ENCODE measurements at regions not wholly inside any gene's neighbourhood (a gene's known extent, or its start where the extent isn't known, plus 50 kb on each side); places are given as distances from the start of the nearest gene placed in this dataset.

DNA sequence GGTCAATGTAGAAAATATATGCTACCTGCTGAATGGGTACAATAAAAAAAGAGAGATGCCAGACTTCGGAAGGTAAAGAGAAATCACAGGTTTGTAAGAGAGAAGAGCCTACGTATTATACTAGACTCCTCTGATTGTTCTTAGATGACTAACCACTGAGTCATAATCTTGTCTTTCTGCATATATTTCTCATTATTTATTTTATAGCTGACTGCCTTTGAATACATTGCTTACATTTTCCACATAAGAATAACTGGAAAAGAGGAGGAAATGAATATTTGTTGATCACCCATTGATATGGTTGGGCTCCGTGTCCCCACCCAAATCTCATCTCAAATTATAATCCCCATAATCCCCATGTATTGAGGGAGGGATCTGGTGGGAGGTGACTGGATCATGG, 90.3 kb upstream of the RAB27B start (continued):
- TF ChIP-seq, protein P1, sequence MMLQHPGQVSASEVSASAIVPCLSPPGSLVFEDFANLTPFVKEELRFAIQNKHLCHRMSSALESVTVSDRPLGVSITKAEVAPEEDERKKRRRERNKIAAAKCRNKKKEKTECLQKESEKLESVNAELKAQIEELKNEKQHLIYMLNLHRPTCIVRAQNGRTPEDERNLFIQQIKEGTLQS (IDR thresholded peaks at IDR 0.05; ENCODE audit: insufficient read depth, low read depth, low read length): no peak
- TF ChIP-seq MAFK (IDR thresholded peaks at IDR 0.05; ENCODE audit: low read depth, low read length) (no peak), TEAD4 (IDR thresholded peaks at IDR 0.05; ENCODE audit: low read depth, low read length) (no peak)
- TF ChIP-seq, protein P2, sequence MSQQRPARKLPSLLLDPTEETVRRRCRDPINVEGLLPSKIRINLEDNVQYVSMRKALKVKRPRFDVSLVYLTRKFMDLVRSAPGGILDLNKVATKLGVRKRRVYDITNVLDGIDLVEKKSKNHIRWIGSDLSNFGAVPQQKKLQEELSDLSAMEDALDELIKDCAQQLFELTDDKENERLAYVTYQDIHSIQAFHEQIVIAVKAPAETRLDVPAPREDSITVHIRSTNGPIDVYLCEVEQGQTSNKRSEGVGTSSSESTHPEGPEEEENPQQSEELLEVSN (IDR thresholded peaks at IDR 0.05): no peak

Measured in H1 (cell line).